ENCODE measurements at regions not wholly inside any gene's neighbourhood (a gene's known extent, or its start where the extent isn't known, plus 50 kb on each side); places are given as distances from the start of the nearest gene placed in this dataset.
A peak's percentile ranks its signal among the peaks of the same experiment; 100 is the strongest.

GRCh38 chr3:8421711-8422110 lies 79.9 kb upstream of the LMCD1 start:
- no peaks in the 10 kb centered on the region for H3K36me3 ChIP-seq
- H3K27ac ChIP-seq, result no peak overlapping the region
- 84 to 87% methylated on average over 4 of the region's 4 CpGs for WGBS, 2 donors
- H3K27me3 ChIP-seq, result no peaks in the 10 kb centered on the region
- peaks cover 0 to 5% (median 0%) of the 10 kb centered on the region in 4 donors for H3K4me1 ChIP-seq
- no peak for DNase-seq
- peaks cover 0 to 14% (median 9%) of the 10 kb centered on the region in 4 donors for H3K9me3 ChIP-seq
- no peak overlapping the region for H3K4me3 ChIP-seq
- TF ChIP-seq CTCF (IDR thresholded peaks at IDR 0.05) (no peak), POLR2A (IDR thresholded peaks at IDR 0.05) (no peak), POLR2AphosphoS5 (IDR thresholded peaks at IDR 0.05) (no peak), EP300 (IDR thresholded peaks at IDR 0.05) (no peak)
- ATAC-seq (ENCODE audit: low FRiP score in 2 of 2), result no peak

GRCh38 chr3:8423307-8423706 lies 78.3 kb upstream of the LMCD1 start:
- DNase-seq, result no peak
- H3K27ac ChIP-seq, result no peak overlapping the region
- TF ChIP-seq EP300 (IDR thresholded peaks at IDR 0.05) (no peak), POLR2A (IDR thresholded peaks at IDR 0.05) (no peak), POLR2AphosphoS5 (IDR thresholded peaks at IDR 0.05) (no peak), CTCF (IDR thresholded peaks at IDR 0.05) (no peak)
- H3K4me3 ChIP-seq, result no peak overlapping the region
- H3K36me3 ChIP-seq, result no peaks in the 10 kb centered on the region
- H3K9me3 ChIP-seq, result peaks cover 0 to 14% (median 9%) of the 10 kb centered on the region in 4 donors
- no peaks in the 10 kb centered on the region for H3K4me1 ChIP-seq
- H3K27me3 ChIP-seq, result no peaks in the 10 kb centered on the region
- WGBS, 2 donors, result 73 to 81% methylated on average over 2 of the region's 2 CpGs
- ATAC-seq (ENCODE audit: low FRiP score in 2 of 2), result no peak

DNA sequence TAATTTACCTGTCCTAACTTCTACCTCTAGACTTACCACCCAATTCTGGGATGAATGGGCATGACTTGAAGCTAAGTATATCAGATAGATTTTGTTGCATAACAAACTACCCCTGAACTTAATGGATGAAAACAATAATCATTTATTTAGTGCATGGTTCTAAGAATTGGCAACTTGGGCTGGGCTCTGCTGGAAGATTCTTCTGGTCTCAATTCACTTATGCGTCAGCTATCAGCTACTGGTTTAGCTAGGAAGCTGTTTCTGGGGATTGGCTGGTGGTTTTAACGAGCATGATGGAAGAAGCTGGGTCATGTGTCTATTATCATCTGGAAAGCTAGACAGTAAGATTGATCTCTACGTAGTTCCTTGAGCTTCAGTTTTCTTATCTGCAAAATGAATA lies 77.3 kb upstream of the LMCD1 start:
- WGBS, 2 donors, result 94 to 95% methylated on average over 3 of the region's 3 CpGs
- no peaks in the 10 kb centered on the region for H3K4me1 ChIP-seq
- no peak for ATAC-seq (ENCODE audit: low FRiP score in 2 of 2)
- no peak overlapping the region for H3K4me3 ChIP-seq
- no peaks in the 10 kb centered on the region for H3K36me3 ChIP-seq
- DNase-seq, result no peak
- no peaks in the 10 kb centered on the region for H3K27me3 ChIP-seq
- TF ChIP-seq EP300 (IDR thresholded peaks at IDR 0.05) (no peak), POLR2AphosphoS5 (IDR thresholded peaks at IDR 0.05) (no peak), CTCF (IDR thresholded peaks at IDR 0.05) (no peak), POLR2A (IDR thresholded peaks at IDR 0.05) (no peak)
- peaks cover 0 to 14% (median 9%) of the 10 kb centered on the region in 4 donors for H3K9me3 ChIP-seq
- no peak overlapping the region for H3K27ac ChIP-seq

- Histone ChIP-seq H3K4me3 (no peak overlapping the region), H3K9me3 (peaks cover 0 to 4% (median 0%) of the 10 kb centered on the region in 4 donors), H3K36me3 (no peaks in the 10 kb centered on the region), H3K27ac (peak overlapping the region in 3 of 4 donors; percentile 15 to 49 (median 35)), H3K4me1 (no peaks in the 10 kb centered on the region), H3K27me3 (no peaks in the 10 kb centered on the region)
- ATAC-seq (ENCODE audit: low FRiP score in 2 of 2) (peak in 1 of 2 donors; percentile 68), DNase-seq (no peak)
- WGBS, 2 donors, result 75 to 79% methylated on average over 8 of the region's 8 CpGs
- no peak for TF ChIP-seq POLR2A (IDR thresholded peaks at IDR 0.05)
- peak in 2 of 4 donors; percentile 63 to 74 for TF ChIP-seq EP300 (IDR thresholded peaks at IDR 0.05)
- no peak for TF ChIP-seq CTCF (IDR thresholded peaks at IDR 0.05)
- TF ChIP-seq POLR2AphosphoS5 (IDR thresholded peaks at IDR 0.05), result peak; percentile 30 to 48
Measured at GRCh38 chr3:8436661-8437287, 64.8 kb upstream of the LMCD1 start.

Data from upper lobe of left lung (tissue), 6 donors.